ENCODE measurements at regions not wholly inside any gene's neighbourhood (a gene's known extent, or its start where the extent isn't known, plus 50 kb on each side); places are given as distances from the start of the nearest gene placed in this dataset.
A peak's percentile ranks its signal among the peaks of the same experiment; 100 is the strongest.

GRCh38 chr6:30396833-30397479 is 52.0 kb downstream of the RPP21 start:
- DNase-seq: peak; percentile 53

GRCh38 chr6:30397697-30398096 is 52.7 kb downstream of the RPP21 start:
- DNase-seq: no peak

- peak; percentile 7 for DNase-seq
These were observed 54.6 kb downstream of the RPP21 start for GRCh38 chr6:30399390-30400058.

- DNase-seq: no peak
These were observed 61.0 kb downstream of the RPP21 start for GRCh38 chr6:30405934-30406333.

GRCh38 chr6:30409184-30409583 is 64.2 kb downstream of the RPP21 start:
- no peak for DNase-seq

GRCh38 chr6:30411515-30412207 is 66.7 kb downstream of the RPP21 start:
- DNase-seq: peak; percentile 42

- DNase-seq: no peak
These were observed 70.9 kb upstream of the HLA-E start for GRCh38 chr6:30418448-30418847.

- no peak for DNase-seq
These were observed 64.8 kb upstream of the HLA-E start for GRCh38 chr6:30424549-30424948.
